PC-3 (cell line): ENCODE measurements at regions not wholly inside any gene's neighbourhood (a gene's known extent, or its start where the extent isn't known, plus 50 kb on each side); places are given as distances from the start of the nearest gene placed in this dataset.

ENCODE experiments used
- CTCF ChIP-seq: fragments of 300-600 bp; sonication (generic); conservative IDR thresholded peaks from 2 replicates; pipeline ENCODE4 v1.5.1; 2017; ENCODE audit warnings: antibody characterized with exemption, low read depth, mild to moderate bottlenecking, low read length
- EZH2 ChIP-seq: fragments of 300-600 bp; sonication (generic); IDR thresholded peaks from one replicate; pipeline ENCODE4 v1.6.1; 2017; ENCODE audit warnings: antibody characterized with exemption, mild to moderate bottlenecking, low read length; ENCODE audit not compliant: unreplicated experiment
- EZH2phosphoT487 ChIP-seq: fragments of 300-600 bp; sonication (generic); IDR thresholded peaks from 2 replicates; pipeline ENCODE4 v1.6.1; 2018; ENCODE audit warnings: mild to moderate bottlenecking, antibody characterized with exemption, low read length, borderline replicate concordance

- TF ChIP-seq CTCF (no peak), EZH2phosphoT487 (no peak), EZH2 (no peak)
These were observed 147.3 kb upstream of the RFLNA start for GRCh38 chr12:124147575-124147974.
